Inflammatory macrophage treated with lipopolysaccharide for 1 hour (primary cell): ENCODE measurements at regions not wholly inside any gene's neighbourhood (a gene's known extent, or its start where the extent isn't known, plus 50 kb on each side); places are given as distances from the start of the nearest gene placed in this dataset.

Experiments
- DNase-seq, 2 donors: peaks; one replicate each; pipeline ENCODE4 v3.0.0-alpha.2; 2020 to 2022

GRCh38 chr17:45688820-45689219 is 95.3 kb upstream of the CRHR1 start:
- DNase-seq = no peak

- DNase-seq = no peak
Measured at GRCh38 chr17:45689451-45689850, 94.7 kb upstream of the CRHR1 start.

- DNase-seq = no peak
Measured at GRCh38 chr17:45690625-45691275, 93.4 kb upstream of the CRHR1 start.

GRCh38 chr17:45692661-45693060 is 91.5 kb upstream of the CRHR1 start:
- no peak for DNase-seq

GRCh38 chr17:45693792-45694191 is 90.3 kb upstream of the CRHR1 start:
- no peak for DNase-seq

GRCh38 chr17:45696442-45696841 is 87.7 kb upstream of the CRHR1 start:
- no peak for DNase-seq

- no peak for DNase-seq
Measured at GRCh38 chr17:45697076-45697475, 87.0 kb upstream of the CRHR1 start.

GRCh38 chr17:45700171-45701090 is 83.7 kb upstream of the CRHR1 start:
- no peak for DNase-seq

- no peak for DNase-seq
Measured at GRCh38 chr17:45702666-45703266, 81.4 kb upstream of the CRHR1 start.

- DNase-seq = no peak
Measured at GRCh38 chr17:45703348-45703747, 80.8 kb upstream of the CRHR1 start.

GRCh38 chr17:45703806-45704205 is 80.3 kb upstream of the CRHR1 start:
- no peak for DNase-seq

GRCh38 chr17:45704251-45704650 is 79.9 kb upstream of the CRHR1 start:
- no peak for DNase-seq

- peak; percentile 31 to 56 for DNase-seq
Measured at GRCh38 chr17:45705123-45706009, 78.8 kb upstream of the CRHR1 start.

GRCh38 chr17:45706033-45706432 is 78.1 kb upstream of the CRHR1 start:
- DNase-seq = no peak

GRCh38 chr17:45708707-45709290 is 75.3 kb upstream of the CRHR1 start:
- DNase-seq = no peak

- no peak for DNase-seq
Measured at GRCh38 chr17:45709728-45710288, 74.3 kb upstream of the CRHR1 start.

- DNase-seq = no peak
Measured at GRCh38 chr17:45715787-45716186, 68.3 kb upstream of the CRHR1 start.

- DNase-seq = no peak
Measured at GRCh38 chr17:45718791-45719190, 65.3 kb upstream of the CRHR1 start.

GRCh38 chr17:45719335-45720071 is 64.6 kb upstream of the CRHR1 start:
- peak in 1 of 2 donors; percentile 4 for DNase-seq

GRCh38 chr17:45720386-45720785 is 63.7 kb upstream of the CRHR1 start:
- no peak for DNase-seq

- no peak for DNase-seq
Measured at GRCh38 chr17:45722161-45722560, 62.0 kb upstream of the CRHR1 start.
